ENCODE measurements at regions not wholly inside any gene's neighbourhood (a gene's known extent, or its start where the extent isn't known, plus 50 kb on each side); places are given as distances from the start of the nearest gene placed in this dataset.

DNA sequence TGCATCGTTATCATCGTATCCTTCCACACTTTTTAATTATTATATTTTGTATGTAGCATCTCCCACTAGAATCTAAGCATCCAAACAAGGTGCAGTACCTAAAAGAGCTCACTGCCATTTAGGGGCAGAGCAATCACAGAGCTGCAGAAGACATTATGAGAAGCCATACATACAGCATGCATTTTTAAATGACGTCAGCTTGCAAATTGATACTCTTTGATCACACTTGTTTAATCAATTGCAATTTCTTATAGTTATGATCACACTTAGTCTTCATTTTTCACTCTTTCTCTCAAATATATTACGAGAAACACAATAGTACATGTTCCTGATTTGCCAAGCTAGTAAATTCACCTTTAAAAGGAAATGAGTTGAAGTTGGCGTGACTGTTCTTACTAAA lies 753.3 kb upstream of the LRRN3 start:
- no peak for DNase-seq

DNA sequence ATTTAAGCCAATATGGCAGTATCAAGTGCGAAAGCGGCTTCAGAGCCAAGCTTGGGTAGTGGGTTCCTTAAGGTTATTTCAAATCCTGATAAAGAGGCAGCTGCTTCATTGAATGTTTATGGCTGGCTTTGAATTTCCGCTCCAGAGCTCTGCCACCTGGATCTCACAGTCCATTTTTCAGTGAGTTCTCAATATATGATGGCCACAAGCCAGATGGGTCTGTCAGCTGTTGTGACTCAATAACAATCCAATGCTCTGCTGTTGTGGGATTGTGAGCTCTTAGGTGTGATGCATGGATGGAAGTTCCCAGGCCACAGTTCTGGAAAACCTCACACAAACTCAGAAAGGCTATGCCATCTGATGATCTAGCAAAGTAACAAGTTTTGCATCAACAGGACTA lies 743.8 kb upstream of the LRRN3 start:
- DNase-seq, result no peak

DNA sequence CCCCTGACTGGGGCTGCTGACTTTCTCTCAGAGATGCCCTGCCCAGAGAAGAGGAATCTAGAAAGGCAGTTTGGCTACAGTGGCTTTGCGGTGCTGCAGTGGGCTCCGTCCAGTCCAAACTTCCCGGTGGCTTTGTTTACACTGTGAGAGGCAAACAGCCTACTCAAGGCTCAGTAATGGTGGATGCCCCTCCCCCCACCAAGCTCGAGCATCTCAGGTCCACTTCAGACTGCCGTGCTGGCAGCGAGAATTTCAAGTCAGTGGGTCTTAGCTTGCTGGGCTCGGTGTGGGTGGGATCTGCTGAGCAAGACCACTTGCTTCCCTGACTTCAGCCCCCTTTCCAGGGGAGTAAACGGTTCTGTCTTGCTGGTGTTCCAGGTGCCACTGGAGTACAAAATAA lies 734.5 kb upstream of the LRRN3 start:
- DNase-seq, result no peak

DNA sequence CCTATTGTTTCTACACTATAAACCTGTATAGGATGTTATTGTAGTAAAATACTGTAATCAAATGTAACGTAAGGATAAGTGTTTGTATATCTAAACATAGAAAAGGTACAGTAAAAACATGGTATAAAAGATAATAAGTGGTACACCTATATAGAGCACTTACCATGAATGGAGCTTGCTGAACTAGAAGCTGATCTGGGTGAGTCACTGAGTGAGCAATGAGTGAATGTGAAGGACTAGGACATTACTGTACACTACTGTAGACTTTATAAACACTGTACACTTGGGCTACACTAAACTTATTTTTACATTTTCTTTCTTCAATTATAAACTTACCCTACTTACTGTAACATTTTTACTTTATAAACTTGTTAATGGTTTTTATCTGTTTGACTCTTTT lies 732.9 kb upstream of the LRRN3 start:
- DNase-seq, result no peak

DNA sequence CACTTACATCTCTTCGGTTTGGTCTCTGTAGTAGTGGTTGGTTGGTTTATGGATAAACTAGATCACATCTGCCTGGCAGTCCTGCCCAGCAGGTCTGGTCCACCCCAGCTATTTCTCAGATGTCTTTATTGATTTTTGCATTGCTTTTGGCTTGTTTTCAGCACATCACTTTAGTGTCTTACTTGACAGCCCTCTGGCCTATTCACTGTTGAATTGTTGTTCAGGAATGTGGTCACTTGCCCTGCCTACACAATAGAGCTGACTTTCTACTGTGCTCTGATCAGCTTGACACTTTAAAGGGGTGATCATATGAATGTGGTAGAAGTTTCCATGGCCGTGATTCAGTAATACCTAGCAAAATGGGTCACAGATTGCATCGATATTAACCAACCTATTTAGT lies 719.2 kb upstream of the LRRN3 start:
- no peak for DNase-seq

DNA sequence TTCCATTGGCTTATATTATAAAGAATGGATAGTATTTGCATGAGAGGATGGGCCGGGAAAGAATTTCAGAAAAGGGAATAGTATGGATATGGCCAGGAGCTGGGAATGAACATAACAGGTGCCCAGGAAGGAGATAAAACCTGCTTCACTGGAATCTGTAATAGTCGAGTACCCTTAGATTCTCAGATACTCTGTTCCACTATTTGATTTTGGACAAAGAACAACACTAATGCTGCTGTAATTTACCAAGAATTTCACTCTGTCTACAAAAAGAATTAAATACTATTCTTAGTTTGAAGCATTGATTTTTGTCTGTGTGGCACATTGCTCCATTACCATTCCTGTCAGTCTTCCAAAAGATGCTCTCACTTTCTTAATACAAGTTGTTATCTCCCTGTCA lies 718.2 kb upstream of the LRRN3 start:
- no peak for DNase-seq

DNA sequence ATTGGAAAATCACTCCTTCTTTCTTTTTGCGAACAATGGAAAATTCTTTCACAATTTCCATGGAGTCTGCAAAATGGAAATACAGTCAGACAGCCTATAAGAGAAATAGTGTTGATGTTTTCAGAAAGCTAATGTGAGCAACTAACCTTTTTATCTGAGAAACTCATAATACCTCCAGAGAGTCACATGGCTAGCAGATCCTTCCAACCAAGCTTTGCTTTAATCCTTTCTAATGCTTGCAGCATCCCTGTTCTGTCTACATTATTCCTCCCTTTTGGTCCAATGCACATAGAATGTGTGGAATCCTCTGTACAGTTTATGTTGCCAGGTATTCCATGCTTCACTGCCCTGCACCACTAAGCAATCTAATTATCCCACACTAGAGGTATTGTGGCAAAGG lies 717.5 kb upstream of the LRRN3 start:
- no peak for DNase-seq

DNA sequence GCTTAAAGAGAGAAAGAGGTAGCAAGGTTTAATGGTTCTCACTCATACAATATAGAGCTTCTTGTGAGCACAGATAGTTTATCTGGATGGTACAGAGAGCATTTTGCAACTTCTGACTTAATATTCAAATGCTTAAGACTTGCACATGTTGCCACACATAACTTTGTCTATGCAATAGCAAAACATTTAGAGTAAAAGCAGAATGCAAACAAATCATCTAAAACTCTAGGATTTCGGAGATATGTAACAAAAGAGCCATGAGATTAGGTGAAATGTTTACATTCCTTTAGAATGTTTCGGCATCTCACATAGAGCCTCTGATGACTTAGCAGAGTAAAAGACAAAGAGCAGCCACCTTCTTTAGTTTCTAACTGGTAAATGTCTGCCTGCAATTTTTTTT lies 717.1 kb upstream of the LRRN3 start:
- no peak for DNase-seq

DNA sequence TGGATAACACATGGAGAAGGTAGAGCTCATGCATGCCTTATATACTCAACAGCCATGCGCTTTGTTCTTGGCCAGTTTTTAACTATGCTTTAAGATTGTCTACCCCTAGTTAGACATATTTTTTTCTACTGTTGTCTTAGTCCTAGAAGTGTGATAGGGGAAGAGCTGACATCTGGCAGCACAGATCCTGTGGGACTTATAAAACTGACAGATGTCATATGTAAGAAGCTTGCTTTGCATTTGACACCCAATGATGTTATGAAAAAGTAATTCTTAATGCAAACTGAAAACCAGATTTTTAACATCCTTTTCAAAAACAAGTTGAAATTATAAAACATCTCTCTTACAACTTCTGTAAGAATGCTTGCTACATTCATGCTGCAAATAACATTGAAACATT lies 715.9 kb upstream of the LRRN3 start:
- no peak for DNase-seq

DNA sequence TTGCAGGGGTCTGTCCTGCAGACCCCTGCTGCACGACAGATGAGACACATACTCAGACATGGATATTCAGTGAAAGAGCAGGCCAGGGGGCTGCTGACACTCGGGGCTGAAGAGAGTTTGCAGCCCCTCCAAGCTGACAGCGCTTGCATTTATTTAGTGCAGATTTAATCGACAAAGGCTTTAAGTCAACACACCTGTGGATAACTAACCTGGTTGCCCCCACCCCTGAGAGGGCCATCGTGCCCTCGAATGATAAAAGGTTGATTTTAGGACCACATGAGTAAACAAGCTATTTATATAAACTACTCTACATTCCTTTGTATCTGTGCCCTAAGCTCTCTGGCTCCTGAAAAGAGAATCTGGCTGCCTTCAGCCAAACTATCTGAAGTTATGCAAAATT lies 708.2 kb upstream of the LRRN3 start:
- DNase-seq, result no peak

DNA sequence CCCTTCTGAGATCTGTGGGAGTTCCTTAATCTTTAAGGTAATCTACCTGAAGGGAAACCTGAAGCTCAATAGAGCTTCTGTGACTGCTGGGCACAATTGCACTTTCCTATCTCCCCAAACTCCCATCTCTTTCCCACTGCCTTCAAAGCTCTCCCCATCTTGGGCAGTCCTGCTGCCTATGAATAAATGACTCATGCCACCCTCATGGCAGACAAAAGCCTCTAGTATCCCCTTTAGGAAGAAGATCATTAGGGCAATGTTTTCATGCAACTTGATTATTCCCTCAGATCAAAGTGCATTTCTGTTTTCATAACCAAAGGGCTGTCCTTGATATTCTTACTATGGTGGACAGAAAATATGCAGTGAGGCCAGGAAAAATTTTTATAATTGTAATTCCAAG lies 704.9 kb upstream of the LRRN3 start:
- DNase-seq, result no peak

DNA sequence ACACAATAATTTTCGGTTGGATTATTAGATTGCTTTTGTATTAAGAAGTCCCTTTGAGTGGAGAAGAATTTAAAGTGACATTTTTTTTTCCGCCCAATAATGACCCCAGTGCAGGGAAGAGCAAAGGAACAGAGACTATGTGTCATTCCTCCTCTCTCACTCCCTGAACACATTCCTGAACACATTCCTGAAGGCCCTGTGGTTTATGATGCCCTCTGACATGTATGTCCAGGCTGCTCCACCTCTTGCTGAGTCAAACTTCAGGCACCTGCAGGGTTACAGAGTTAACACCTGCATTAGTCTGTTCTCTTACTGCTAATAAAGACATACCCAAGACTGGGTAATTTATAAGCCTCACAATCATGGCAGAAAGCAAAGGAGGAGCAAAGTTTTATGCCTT lies 704.0 kb upstream of the LRRN3 start:
- no peak for DNase-seq

DNA sequence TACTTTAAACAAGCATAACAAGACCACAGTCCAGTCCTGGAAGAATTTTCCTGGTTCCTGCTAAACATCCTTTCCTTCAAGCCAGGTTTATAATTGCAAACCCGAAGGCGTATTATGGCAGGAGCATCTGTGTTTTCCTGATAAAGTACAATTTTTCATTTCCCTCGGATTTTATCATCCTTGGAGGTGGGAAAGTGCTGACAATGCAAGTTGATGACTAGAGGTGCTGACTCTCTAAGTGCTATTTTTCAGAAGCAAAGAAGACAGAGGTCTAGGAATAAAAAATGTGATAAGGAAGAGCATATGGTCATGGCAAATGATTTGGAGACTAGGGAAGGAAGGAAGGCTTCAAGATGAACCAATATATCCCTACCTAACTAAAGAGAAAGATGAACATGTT lies 703.2 kb upstream of the LRRN3 start:
- DNase-seq, result no peak

DNA sequence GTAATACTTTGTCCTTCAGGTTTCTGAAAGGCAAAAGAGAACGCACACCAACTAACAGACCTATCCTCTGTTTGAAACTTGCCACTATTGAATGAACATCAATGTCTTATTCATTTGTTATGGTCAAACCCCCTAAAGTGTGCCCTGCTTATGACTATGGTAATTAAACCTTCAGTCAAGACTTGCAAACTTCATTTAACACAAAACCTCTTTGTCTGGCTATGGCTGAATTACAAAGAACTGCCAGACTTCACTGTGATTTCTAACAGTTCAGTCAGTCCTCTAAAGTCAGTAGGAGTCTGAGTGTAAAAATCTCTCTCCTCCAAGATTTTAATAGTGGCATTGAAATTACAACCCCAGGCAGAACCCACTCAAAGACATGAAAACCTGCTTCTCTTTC lies 702.5 kb upstream of the LRRN3 start:
- DNase-seq, result no peak

DNA sequence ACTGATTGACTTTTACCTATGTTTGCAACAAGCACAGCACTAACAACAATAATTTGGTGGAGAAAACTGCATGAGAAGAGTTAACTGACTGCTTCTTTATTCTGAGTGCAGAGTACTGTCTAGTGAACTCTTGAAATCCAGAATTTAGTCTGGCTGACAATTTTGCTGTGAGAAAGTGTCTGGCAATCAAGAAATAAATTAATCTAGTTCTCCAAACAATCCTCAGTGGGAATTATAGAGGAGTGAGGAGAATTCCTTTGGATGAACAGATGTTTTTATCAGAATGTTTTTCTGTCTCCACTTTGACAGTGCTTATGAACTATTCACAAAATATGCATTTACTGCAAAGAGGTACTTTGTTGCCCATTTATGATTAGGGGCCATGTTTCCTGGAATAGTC lies 694.9 kb upstream of the LRRN3 start:
- no peak for DNase-seq

DNA sequence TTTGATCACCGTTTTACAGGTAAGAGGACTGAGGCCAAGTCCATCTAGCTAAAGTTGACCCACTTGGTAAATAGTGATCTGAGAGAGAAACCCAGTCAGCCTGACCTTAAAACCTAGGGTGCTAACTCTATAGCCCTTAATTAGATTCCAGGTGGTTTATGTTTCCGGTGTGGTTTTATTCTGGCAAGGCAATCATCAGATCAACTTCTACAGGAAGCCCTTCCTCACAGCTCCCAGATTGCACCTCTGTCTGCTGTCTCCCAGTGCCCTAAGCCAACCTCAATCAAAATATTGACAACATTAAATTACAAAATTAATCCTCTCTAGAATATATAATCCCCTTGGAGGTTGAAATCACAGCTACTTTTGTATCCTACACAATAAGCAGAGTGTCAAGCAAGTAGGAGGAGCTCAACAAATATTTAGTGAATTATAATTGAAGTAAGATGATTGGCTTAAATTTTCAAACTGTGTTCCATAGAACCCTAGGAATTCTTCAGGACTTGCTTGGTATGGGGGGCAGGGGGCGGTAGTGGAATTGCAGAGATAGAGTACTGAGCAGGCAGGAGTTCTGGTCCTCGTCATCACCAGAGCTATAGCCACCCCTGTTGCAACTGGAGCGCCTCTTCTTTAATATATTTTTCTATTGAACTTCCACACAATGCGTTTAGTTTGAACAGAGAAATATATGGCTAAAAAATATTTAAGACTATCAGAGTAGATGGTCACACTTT lies 692.8 kb upstream of the LRRN3 start:
- DNase-seq, result no peak

DNA sequence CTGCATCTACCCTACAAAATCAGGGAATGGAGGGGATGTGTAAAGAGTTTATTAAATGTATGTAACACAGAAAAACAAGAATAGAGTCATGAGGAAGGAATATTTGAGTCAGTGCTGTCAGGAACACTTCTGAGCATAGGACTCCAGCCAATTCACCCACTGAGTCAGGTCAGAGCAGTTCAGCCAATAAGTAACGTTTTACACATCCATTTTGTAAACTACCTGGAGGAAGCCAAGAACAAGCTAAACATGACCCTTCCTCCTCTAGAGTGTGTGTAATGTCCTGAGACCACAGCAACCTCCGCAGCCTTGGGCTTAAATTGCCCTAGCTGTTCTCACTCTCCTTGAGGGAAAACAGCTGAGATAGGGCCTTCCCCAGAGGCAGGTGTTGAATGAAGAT lies 691.5 kb upstream of the LRRN3 start:
- no peak for DNase-seq

DNA sequence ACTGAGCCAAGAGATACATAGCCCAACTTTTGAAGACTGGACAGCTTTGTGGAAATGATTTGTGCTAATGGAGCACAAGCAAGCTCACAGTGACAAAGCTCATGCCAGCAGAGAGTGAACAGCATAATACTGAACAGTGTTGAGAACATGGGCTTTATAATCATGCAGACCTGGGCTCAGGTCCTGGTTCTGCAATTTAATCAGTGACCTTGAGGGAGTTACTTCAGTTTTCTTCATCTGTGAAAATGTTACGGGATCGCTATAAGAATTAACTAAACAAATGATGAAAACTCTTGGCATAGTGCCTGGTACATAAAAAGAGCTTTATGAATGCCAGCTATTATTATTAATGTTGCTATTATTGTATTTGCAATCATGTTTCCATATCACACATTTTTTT lies 690.5 kb upstream of the LRRN3 start:
- no peak for DNase-seq

DNA sequence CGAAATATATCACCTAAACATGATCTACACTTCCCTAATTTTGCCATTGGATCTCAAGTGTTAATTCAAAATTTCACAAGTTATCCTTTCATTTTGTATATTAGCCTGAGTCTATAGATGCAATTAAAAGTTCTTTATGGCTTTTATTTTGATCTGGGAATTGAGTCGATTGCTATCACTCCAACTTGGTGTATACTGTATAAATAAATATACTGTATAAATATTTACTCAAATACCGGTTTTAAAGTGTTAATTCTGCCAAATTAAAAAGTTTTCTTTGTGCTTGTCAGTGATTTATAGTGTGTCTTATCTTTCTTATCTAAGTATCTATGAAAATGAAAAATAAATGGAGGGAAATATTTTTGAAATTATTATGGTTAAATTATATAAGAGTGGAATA lies 683.7 kb upstream of the LRRN3 start:
- no peak for DNase-seq

DNA sequence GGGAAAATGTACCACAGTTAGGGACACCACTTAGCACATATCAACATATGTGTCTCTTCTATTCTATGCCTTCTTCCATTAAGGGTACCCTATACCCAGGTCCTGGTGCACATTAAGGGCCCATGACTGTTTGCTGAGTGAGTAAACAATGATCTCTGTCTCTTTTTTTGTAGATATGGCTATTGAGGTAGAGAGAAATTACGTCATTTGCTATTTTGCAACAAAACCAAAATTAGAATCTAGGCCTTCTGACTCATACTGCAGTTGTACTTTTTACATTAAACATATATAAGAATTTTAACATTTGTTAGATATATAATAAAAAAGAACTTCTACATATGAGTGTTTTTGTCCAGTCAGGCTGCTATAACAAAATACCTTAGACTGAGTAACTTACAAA lies 683.2 kb upstream of the LRRN3 start:
- DNase-seq, result no peak

DNA sequence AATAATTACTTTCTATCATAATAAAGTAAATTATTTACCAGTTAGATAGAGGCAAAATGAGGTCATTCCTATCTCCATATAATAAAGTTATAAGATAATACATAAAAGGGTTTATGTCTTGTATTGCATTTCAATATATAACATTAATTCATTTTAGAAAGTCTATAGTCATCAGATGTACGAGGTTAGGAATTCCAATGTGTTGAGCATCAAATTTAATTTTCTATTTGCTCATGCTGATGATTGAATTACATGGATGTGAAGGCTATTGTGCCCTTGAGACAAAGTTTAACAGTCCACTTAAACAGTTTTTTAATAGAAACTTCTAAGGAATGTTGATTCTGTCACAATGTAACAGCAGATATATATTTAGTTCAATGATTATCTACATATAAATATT lies 678.3 kb upstream of the LRRN3 start:
- no peak for DNase-seq

DNA sequence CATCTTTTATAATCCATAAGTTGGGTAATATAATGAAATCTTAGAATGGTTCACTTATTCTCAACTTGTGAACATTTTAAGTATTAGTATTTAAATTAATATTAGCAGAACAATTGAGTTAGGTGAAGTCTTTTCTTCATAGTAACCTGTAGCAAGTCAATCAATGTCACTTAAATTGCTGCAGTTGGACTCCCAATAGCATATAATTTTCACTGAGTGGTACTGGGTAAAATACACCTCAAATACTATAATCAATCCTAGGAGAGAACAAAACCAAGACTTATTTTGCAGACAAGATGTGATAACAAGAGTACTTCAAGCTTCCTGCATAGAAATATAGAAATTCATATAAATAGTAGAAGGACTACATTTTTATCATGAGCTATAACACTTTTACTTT lies 677.9 kb upstream of the LRRN3 start:
- DNase-seq, result no peak

DNA sequence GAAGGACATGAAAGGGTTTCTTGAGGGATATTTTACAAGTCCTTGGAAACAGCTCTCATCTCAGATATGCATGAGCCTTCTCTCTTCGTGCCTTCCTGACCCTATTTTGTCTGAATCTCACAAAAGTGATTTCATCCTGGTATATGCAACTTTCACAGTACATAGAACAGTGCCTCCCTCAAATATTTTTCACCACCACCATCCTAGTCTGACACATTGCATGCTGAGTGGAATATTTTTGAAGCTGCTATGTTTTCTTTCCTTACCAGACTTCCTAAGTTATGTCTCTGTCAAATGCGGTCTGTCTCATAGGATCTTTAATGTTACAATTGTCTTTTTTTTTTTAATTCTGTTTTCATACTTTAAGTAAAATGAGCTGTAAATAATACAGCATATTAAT lies 673.3 kb upstream of the LRRN3 start:
- DNase-seq, result no peak

DNA sequence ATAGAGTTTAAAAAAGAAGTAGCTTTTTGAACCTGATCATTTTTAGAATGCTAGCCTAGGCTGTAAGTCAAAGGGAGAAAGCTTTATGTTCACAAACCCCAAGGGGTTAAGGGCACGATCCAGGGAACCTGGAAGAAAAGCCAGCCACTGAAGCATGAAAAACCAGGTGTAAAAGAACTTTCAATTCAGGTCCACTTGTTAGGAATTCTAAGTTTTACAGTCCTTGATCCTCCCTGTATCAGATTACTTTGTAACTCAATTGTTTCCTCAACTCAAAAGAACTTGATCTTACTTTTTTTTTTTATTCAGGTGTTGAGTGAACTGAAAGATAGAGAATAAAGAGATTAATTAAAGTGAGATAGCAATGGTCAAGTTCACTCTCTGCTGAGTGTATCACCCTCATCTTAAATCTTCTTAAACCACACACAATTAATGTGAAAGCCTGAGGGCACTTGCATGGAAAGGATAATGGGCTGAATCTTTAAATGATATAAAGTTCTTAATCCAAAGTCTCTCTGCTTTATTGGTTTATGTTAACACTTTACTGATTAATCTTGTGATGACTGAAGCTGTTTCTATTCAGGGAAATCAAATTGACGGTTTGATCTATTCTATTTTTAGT lies 672.2 kb upstream of the LRRN3 start:
- DNase-seq, result no peak

DNA sequence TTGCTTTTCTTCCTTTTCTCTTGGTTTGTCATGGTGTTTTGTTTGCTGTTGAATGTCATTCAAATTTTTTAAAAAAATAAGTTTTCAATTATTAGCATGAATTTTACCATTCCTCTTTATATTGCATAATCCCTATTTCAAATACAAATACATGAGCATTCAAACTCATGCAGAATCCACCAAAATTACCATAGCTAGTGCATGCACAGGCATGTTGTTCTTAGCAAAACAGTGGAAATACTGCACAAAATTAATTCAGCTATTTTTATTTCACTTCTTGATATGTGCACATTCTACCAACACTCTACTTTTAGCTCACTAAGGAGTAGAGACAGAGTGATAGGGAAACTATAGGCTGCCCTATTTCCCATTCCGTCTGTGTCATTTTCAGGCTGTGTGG lies 670.1 kb upstream of the LRRN3 start:
- DNase-seq, result no peak

Measured in stimulated activated CD4-positive, alpha-beta T cell treated with anti-CD3 and anti-CD28 coated beads, Interleukin-4, amount 100 ng/mL, for 1 hour (primary cell).